PC-3 (cell line): ENCODE measurements at regions not wholly inside any gene's neighbourhood (a gene's known extent, or its start where the extent isn't known, plus 50 kb on each side); places are given as distances from the start of the nearest gene placed in this dataset.

ENCODE experiments used
- CTCF ChIP-seq: fragments of 300-600 bp; sonication (generic); conservative IDR thresholded peaks from 2 replicates; pipeline ENCODE4 v1.5.1; 2017; ENCODE audit warnings: antibody characterized with exemption, low read depth, mild to moderate bottlenecking, low read length
- EZH2 ChIP-seq: fragments of 300-600 bp; sonication (generic); IDR thresholded peaks from one replicate; pipeline ENCODE4 v1.6.1; 2017; ENCODE audit warnings: antibody characterized with exemption, mild to moderate bottlenecking, low read length; ENCODE audit not compliant: unreplicated experiment
- EZH2phosphoT487 ChIP-seq: fragments of 300-600 bp; sonication (generic); IDR thresholded peaks from 2 replicates; pipeline ENCODE4 v1.6.1; 2018; ENCODE audit warnings: mild to moderate bottlenecking, antibody characterized with exemption, low read length, borderline replicate concordance

- no peak for TF ChIP-seq CTCF
- TF ChIP-seq EZH2: no peak
- TF ChIP-seq EZH2phosphoT487: no peak
These were observed 74.1 kb upstream of the CASZ1 start for GRCh38 chr1:10870493-10871096.
